Hepatocyte (in vitro differentiated cells): ENCODE measurements at regions not wholly inside any gene's neighbourhood (a gene's known extent, or its start where the extent isn't known, plus 50 kb on each side); places are given as distances from the start of the nearest gene placed in this dataset.
A peak's percentile ranks its signal among the peaks of the same experiment; 100 is the strongest.

Experiments used
- DNase-seq: peaks from one replicate; pipeline ENCODE4 v3.0.0-alpha.2; 2016; ENCODE audit warnings: low spot score
- H2AFZ ChIP-seq: fragments of 200-600 bp; sonication (generic); 2 replicates; pipeline ENCODE4 v1.6.0; 2016; ENCODE audit warnings: antibody characterized with exemption, mild to moderate bottlenecking
- H3K27ac ChIP-seq: fragments of 200-600 bp; sonication (generic); 2 replicates; pipeline ENCODE4 v1.5.1; 2016; ENCODE audit warnings: mild to moderate bottlenecking
- H3K27me3 ChIP-seq: fragments of 200-600 bp; sonication (generic); 2 replicates; pipeline ENCODE4 v1.6.1; 2016
- H3K36me3 ChIP-seq: fragments of 200-600 bp; sonication (generic); replicated peaks from 2 replicates; pipeline ENCODE4 v1.5.1; 2016; ENCODE audit warnings: low read depth; ENCODE audit not compliant: insufficient read depth
- H3K4me1 ChIP-seq: fragments of 200-600 bp; sonication (generic); 2 replicates; pipeline ENCODE4 v1.5.1; 2016; ENCODE audit warnings: mild to moderate bottlenecking, moderate library complexity; ENCODE audit not compliant: insufficient read depth
- H3K4me2 ChIP-seq: fragments of 200-600 bp; sonication (generic); 2 replicates; pipeline ENCODE4 v1.6.0; 2016
- H3K4me3 ChIP-seq: fragments of 200-600 bp; sonication (generic); 2 replicates; pipeline ENCODE4 v1.5.1; 2016; ENCODE audit warnings: mild to moderate bottlenecking
- H3K79me2 ChIP-seq: fragments of 200-600 bp; sonication (generic); 2 replicates; pipeline ENCODE4 v1.6.0; 2017; ENCODE audit warnings: mild to moderate bottlenecking
- H3K9me2 ChIP-seq: fragments of 200-600 bp; sonication (generic); replicated peaks from 2 replicates; pipeline ENCODE4 v1.6.0; 2017; ENCODE audit warnings: mild to moderate bottlenecking; ENCODE audit not compliant: insufficient read depth
- H3K9me3 ChIP-seq: fragments of 200-600 bp; sonication (generic); 2 replicates; pipeline ENCODE4 v1.5.1; 2016; ENCODE audit warnings: low read depth, mild to moderate bottlenecking
- H4K20me1 ChIP-seq: fragments of 200-600 bp; sonication (generic); 2 replicates; pipeline ENCODE4 v1.6.0; 2016; ENCODE audit warnings: mild to moderate bottlenecking; ENCODE audit not compliant: insufficient read depth, poor library complexity, severe bottlenecking
- EZH2 ChIP-seq: fragments of 200-600 bp; sonication (generic); IDR thresholded peaks from 2 replicates; pipeline ENCODE4 v1.6.1; 2016; ENCODE audit warnings: antibody characterized with exemption, mild to moderate bottlenecking, borderline replicate concordance
- EZH2phosphoT487 ChIP-seq: fragments of 200-600 bp; sonication (generic); IDR thresholded peaks from one replicate; pipeline ENCODE4 v1.6.1; 2018; ENCODE audit warnings: antibody characterized with exemption, mild to moderate bottlenecking, low read depth, moderate library complexity; ENCODE audit not compliant: unreplicated experiment, severe bottlenecking
- WGBS: methylation state at CpG from one replicate; pipeline ENCODE4 v1.1.6; 2016; ENCODE audit warnings: low lambda C conversion rate; ENCODE audit errors: missing lambda C conversion rate; 5-methylcytosine and 5-hydroxymethylcytosine counted together
- TF ChIP-seq, protein P1 (sequence below): fragments of 200-600 bp; sonication (generic); IDR thresholded peaks from 2 replicates; pipeline ENCODE4 v1.5.1; 2016; ENCODE audit warnings: antibody characterized with exemption, mild to moderate bottlenecking; ENCODE audit not compliant: poor library complexity

DNA sequence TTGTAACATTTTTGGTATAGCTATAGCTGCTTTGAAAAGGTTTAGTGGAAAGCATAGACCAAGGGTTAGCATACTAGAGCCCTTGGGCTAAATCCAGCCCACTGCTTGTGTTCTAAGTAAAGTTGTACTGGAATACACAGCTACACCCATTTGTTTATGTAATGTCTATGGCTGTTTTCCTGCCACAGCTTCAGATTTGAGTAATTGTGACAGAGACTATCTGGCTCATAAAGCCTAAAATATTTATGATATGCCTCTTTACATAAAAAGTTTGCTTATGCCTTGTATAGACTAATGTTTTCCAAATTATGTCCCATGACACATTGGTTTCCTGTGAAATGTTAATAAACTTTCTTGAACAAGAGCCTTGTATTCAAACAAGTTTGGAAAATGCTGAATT, 234.8 kb upstream of the ATP2B1 start:
- Histone ChIP-seq H4K20me1 (no peaks in the 10 kb centered on the region), H3K79me2 (no peaks in the 10 kb centered on the region), H3K27me3 (no peaks in the 10 kb centered on the region), H3K4me3 (no peak overlapping the region), H3K36me3 (no peaks in the 10 kb centered on the region), H3K9me3 (no peaks in the 10 kb centered on the region), H3K9me2 (no peaks in the 10 kb centered on the region), H3K27ac (peak overlapping the region; percentile 38), H3K4me1 (peaks cover 39% of the 10 kb centered on the region), H2AFZ (no peak overlapping the region), H3K4me2 (no peak overlapping the region)
- no peak for DNase-seq
- TF ChIP-seq EZH2phosphoT487 = no peak
- TF ChIP-seq, protein P1, sequence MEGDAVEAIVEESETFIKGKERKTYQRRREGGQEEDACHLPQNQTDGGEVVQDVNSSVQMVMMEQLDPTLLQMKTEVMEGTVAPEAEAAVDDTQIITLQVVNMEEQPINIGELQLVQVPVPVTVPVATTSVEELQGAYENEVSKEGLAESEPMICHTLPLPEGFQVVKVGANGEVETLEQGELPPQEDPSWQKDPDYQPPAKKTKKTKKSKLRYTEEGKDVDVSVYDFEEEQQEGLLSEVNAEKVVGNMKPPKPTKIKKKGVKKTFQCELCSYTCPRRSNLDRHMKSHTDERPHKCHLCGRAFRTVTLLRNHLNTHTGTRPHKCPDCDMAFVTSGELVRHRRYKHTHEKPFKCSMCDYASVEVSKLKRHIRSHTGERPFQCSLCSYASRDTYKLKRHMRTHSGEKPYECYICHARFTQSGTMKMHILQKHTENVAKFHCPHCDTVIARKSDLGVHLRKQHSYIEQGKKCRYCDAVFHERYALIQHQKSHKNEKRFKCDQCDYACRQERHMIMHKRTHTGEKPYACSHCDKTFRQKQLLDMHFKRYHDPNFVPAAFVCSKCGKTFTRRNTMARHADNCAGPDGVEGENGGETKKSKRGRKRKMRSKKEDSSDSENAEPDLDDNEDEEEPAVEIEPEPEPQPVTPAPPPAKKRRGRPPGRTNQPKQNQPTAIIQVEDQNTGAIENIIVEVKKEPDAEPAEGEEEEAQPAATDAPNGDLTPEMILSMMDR = no peak

DNA sequence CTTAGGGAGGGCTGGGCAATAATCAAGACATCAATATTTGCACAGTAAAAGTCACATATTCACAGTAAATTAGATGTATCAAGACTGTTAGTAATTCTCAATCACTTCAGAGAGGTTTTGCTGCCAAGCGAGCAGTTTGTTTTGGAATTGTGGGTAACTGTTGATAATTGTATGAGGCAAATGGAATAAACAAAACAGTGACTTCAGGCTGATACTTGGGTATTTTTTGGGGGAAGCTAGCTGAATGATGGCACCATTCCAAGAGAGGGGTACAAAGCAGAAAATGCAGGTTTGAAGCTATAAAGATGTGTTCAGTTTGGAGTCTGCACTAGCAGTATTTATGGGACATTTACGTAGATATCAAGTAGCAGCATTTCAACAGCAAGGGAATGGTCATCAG, 232.8 kb upstream of the ATP2B1 start:
- Histone ChIP-seq H3K9me3 (no peaks in the 10 kb centered on the region), H3K4me1 (peaks cover 21% of the 10 kb centered on the region), H3K79me2 (no peaks in the 10 kb centered on the region), H3K27me3 (no peaks in the 10 kb centered on the region), H3K4me3 (no peak overlapping the region), H3K9me2 (no peaks in the 10 kb centered on the region), H3K4me2 (no peak overlapping the region), H3K27ac (no peak overlapping the region), H3K36me3 (no peaks in the 10 kb centered on the region), H4K20me1 (no peaks in the 10 kb centered on the region), H2AFZ (no peak overlapping the region)
- 59% methylated on average over 2 of the region's 2 CpGs for WGBS
- TF ChIP-seq EZH2 (no peak), EZH2phosphoT487 (no peak)
- TF ChIP-seq, protein P1 = no peak
- DNase-seq = no peak

DNA sequence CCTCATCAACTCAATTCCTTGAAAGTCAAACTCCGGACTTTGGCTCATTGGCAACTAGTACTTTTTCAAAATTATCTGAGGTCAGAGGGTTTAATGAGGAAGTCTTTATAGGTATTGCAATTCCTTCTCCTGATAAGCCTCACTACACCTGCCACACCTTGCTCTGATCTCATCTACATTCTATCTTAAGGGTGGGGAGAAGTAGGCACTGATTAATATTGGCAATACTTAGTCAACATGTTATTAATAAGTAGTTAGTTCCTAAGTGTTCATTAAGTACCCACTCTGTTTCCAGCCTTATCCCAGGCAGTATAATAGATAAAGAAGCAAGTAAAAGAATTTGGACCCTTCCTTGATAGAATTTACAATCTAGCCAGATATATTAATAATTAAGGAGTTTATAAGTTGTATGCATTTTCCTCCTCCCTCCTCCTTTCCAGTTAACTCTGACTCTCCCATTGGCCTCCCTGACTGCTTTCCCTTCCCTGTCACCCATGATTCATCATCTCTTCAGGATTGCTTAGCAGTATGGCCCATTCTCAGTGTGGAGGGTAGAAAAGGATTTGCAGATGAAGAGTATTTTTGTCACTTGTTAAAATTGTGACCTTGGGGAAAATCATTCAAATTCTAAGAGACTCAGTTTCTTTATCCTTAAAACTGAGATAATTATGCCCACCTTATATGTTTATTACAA, 231.0 kb upstream of the ATP2B1 start:
- Histone ChIP-seq H2AFZ (no peak overlapping the region), H4K20me1 (no peaks in the 10 kb centered on the region), H3K36me3 (no peaks in the 10 kb centered on the region), H3K4me3 (no peak overlapping the region), H3K79me2 (no peaks in the 10 kb centered on the region), H3K4me1 (peaks cover 17% of the 10 kb centered on the region), H3K27ac (peak overlapping the region; percentile 49), H3K9me3 (no peaks in the 10 kb centered on the region), H3K27me3 (no peaks in the 10 kb centered on the region), H3K9me2 (no peaks in the 10 kb centered on the region), H3K4me2 (no peak overlapping the region)
- TF ChIP-seq EZH2phosphoT487 (no peak), EZH2 (no peak)
- TF ChIP-seq, protein P1 = no peak
- 76% methylated on average over 1 of the region's 1 CpG for WGBS
- DNase-seq = no peak

DNA sequence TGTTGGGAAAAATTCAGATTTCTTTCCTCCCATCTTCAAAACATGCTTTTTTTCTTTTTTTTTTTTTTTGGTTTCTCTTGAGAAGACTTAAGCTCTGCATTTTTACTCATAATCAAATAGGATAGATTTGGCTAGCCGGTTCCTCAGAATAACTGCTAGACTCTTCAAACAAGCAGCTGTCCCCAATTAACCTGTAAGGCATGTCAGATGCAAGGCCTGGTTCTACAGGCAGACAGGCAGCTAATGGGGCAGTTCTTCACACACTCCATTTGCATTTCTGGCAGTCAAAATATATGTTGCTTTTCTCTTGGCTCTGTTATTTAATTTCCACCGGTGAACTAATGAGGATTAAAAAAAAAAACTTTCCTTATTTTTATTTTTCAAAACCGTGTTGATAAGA, 228.0 kb upstream of the ATP2B1 start:
- Histone ChIP-seq H3K79me2 (no peaks in the 10 kb centered on the region), H3K4me2 (no peak overlapping the region), H3K27ac (no peak overlapping the region), H4K20me1 (no peaks in the 10 kb centered on the region), H3K4me1 (no peaks in the 10 kb centered on the region), H2AFZ (no peak overlapping the region), H3K36me3 (no peaks in the 10 kb centered on the region), H3K9me3 (no peaks in the 10 kb centered on the region), H3K4me3 (no peak overlapping the region), H3K27me3 (no peaks in the 10 kb centered on the region), H3K9me2 (no peaks in the 10 kb centered on the region)
- TF ChIP-seq EZH2phosphoT487 (no peak), EZH2 (no peak)
- TF ChIP-seq, protein P1 = no peak
- DNase-seq = no peak
- WGBS = 58% methylated on average over 3 of the region's 3 CpGs
